ENCODE measurements at regions not wholly inside any gene's neighbourhood (a gene's known extent, or its start where the extent isn't known, plus 50 kb on each side); places are given as distances from the start of the nearest gene placed in this dataset.

DNA sequence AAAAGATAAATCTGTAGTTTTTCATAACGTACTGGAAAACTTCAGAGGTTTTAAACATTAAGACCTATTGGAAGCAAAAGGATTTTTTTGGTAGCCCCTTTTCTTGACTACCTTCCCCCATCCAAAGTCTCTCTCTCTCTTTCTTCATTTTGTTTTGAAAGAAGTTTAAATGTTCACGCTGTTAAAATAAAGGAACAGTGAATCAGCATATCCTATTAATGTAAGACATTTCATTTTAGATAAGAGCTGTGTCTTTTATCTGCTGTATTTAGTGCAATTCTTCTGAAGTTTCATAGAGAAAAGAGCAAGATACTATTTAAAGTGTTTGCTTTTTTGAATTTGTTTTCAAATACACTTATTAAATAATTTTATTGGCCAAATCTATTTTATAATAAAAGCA is 205.5 kb upstream of the POU3F3 start:
- TF ChIP-seq, protein P1, sequence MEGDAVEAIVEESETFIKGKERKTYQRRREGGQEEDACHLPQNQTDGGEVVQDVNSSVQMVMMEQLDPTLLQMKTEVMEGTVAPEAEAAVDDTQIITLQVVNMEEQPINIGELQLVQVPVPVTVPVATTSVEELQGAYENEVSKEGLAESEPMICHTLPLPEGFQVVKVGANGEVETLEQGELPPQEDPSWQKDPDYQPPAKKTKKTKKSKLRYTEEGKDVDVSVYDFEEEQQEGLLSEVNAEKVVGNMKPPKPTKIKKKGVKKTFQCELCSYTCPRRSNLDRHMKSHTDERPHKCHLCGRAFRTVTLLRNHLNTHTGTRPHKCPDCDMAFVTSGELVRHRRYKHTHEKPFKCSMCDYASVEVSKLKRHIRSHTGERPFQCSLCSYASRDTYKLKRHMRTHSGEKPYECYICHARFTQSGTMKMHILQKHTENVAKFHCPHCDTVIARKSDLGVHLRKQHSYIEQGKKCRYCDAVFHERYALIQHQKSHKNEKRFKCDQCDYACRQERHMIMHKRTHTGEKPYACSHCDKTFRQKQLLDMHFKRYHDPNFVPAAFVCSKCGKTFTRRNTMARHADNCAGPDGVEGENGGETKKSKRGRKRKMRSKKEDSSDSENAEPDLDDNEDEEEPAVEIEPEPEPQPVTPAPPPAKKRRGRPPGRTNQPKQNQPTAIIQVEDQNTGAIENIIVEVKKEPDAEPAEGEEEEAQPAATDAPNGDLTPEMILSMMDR (IDR thresholded peaks at IDR 0.05), result no peak
- H3K4me3 Mint-ChIP-seq, result no peak overlapping the region
- H3K36me3 Mint-ChIP-seq (ENCODE audit: low read depth), result no peaks in the 10 kb centered on the region
- Histone ChIP-seq H3K4me1 (ENCODE audit: insufficient read depth, low read length) (no peaks in the 10 kb centered on the region), H3K9me3 (ENCODE audit: control insufficient read depth in 1 of 2, insufficient read depth in 1 of 2, low read length in 2 of 2) (no peaks in the 10 kb centered on the region), H3K27me3 (ENCODE audit: control insufficient read depth in 1 of 2, insufficient read depth in 2 of 2, low read length in 2 of 2) (no peaks in the 10 kb centered on the region), H3K27ac (ENCODE audit: low read depth in 1 of 2, low read length in 2 of 2) (no peak overlapping the region), H3K36me3 (ENCODE audit: insufficient read depth, low read length) (no peaks in the 10 kb centered on the region), H3K4me3 (ENCODE audit: low read length) (no peak overlapping the region)
- H3K27ac Mint-ChIP-seq, result no peak overlapping the region
- H3K9me3 Mint-ChIP-seq, result no peaks in the 10 kb centered on the region
- no peak for DNase-seq
- H3K27me3 Mint-ChIP-seq, result no peaks in the 10 kb centered on the region
- POLR2A ChIA-PET, result no interaction called here
- CTCF ChIA-PET, result no interaction called here
- H3K4me1 Mint-ChIP-seq (ENCODE audit: low read depth), result no peaks in the 10 kb centered on the region
- intact Hi-C loops (cut with DNase I, micrococcal nuclease), result no loop called here
- no peak for ATAC-seq (ENCODE audit: poor library complexity)

DNA sequence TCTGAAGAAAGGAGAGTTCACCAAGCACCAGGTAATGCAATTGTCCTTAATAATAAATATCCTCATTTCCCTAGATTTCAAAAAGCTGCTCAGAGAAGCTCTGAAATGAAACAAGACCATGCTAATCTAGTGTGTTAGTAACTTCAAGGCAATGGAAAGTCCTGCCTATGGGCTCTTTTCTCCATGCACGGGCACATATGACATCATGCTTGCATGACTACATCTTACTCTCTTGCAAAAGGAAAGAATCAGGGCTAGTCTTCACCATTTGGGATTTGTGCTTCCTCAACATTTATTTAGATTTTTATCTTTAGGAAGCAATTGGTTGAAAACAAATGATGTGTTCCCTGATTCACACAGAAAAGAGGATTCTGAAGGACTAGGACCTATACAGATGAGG is 204.0 kb upstream of the POU3F3 start:
- H3K4me1 Mint-ChIP-seq (ENCODE audit: low read depth), result no peaks in the 10 kb centered on the region

DNA sequence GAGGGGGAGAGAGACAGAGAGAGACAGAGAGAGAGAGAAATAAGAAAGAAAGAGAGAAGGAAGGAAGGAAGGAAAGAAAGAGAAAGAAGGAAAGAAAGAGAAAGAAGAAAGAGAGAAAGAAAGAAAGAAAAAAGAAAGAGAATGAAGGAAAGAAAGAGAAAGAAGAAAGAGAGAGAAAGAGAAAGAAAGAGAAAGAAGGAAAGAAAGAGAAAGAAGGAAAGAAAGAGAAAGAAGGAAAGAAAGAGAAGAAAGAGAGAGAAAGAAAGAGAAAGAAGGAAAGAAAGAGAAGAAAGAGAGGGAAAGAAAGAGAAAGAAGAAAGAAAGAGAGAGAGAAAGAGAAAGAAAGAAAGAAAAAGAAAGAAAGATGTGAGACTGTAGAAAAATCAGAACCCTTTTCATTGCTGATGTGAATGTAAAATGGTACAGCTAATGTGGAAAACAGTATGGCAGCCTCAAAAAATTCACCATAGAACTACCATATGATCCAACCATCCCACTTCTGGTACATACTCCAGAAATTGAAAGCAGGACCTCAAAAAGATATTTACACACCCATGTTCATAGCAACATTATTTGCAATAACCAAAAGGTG is 203.4 kb upstream of the POU3F3 start:
- intact Hi-C loops (cut with DNase I, micrococcal nuclease), result no loop called here
- Mint-ChIP-seq H3K4me3 (no peak overlapping the region), H3K36me3 (ENCODE audit: low read depth) (no peaks in the 10 kb centered on the region), H3K27me3 (peaks cover 13% of the 10 kb centered on the region), H3K9me3 (no peaks in the 10 kb centered on the region), H3K4me1 (ENCODE audit: low read depth) (no peaks in the 10 kb centered on the region), H3K27ac (no peak overlapping the region)
- TF ChIP-seq, protein P1 (IDR thresholded peaks at IDR 0.05), result no peak
- H3K9me3 ChIP-seq (ENCODE audit: control insufficient read depth in 1 of 2, insufficient read depth in 1 of 2, low read length in 2 of 2), result no peaks in the 10 kb centered on the region
- no peaks in the 10 kb centered on the region for H3K36me3 ChIP-seq (ENCODE audit: insufficient read depth, low read length)
- ATAC-seq (ENCODE audit: poor library complexity) (no peak), DNase-seq (no peak)
- ChIA-PET CTCF (no interaction called here), POLR2A (no interaction called here)
- H3K4me3 ChIP-seq (ENCODE audit: low read length), result no peak overlapping the region
- peaks cover 0 to 4% of the 10 kb centered on the region in 2 experiments for H3K27me3 ChIP-seq (ENCODE audit: control insufficient read depth in 1 of 2, insufficient read depth in 2 of 2, low read length in 2 of 2)
- H3K27ac ChIP-seq (ENCODE audit: low read depth in 1 of 2, low read length in 2 of 2), result no peak overlapping the region
- H3K4me1 ChIP-seq (ENCODE audit: insufficient read depth, low read length), result no peaks in the 10 kb centered on the region

More for the DNA sequence above, 204.0 kb upstream of the POU3F3 start:
- no peaks in the 10 kb centered on the region for H3K4me1 ChIP-seq (ENCODE audit: insufficient read depth, low read length)
- DNase-seq (no peak), ATAC-seq (ENCODE audit: poor library complexity) (no peak)
- Mint-ChIP-seq H3K9me3 (no peaks in the 10 kb centered on the region), H3K4me3 (no peak overlapping the region), H3K36me3 (ENCODE audit: low read depth) (no peaks in the 10 kb centered on the region), H3K27ac (no peak overlapping the region), H3K27me3 (peaks cover 7% of the 10 kb centered on the region)
- no peaks in the 10 kb centered on the region for H3K27me3 ChIP-seq (ENCODE audit: control insufficient read depth in 1 of 2, insufficient read depth in 2 of 2, low read length in 2 of 2)
- no peaks in the 10 kb centered on the region for H3K9me3 ChIP-seq (ENCODE audit: control insufficient read depth in 1 of 2, insufficient read depth in 1 of 2, low read length in 2 of 2)
- H3K27ac ChIP-seq (ENCODE audit: low read depth in 1 of 2, low read length in 2 of 2), result no peak overlapping the region
- ChIA-PET POLR2A (no interaction called here), CTCF (no interaction called here)
- H3K36me3 ChIP-seq (ENCODE audit: insufficient read depth, low read length), result no peaks in the 10 kb centered on the region
- intact Hi-C loops (cut with DNase I, micrococcal nuclease), result no loop called here
- TF ChIP-seq, protein P1 (IDR thresholded peaks at IDR 0.05), result no peak
- H3K4me3 ChIP-seq (ENCODE audit: low read length), result no peak overlapping the region
